ENCODE measurements at regions not wholly inside any gene's neighbourhood (a gene's known extent, or its start where the extent isn't known, plus 50 kb on each side); places are given as distances from the start of the nearest gene placed in this dataset.

DNA sequence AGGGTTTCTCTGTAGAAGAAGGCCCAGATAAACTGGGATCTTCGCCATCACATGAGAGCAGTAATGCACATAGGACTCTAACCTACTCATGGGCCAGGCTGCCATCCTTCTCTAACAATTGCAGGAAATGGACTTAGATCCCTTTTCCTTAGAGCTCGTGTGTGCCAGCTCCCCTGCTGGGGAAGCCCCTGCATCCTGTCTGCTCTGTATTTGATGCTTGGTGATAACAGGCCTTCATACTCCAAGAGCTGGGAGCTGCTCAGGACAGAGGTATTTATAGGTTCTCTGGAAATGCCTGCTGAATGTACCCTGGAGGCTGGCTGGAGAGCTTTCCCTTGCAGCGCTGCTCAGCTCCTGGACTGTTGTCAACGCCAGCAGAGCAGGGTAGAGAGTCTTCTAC, 249.6 kb downstream of the MTX2 start:
- ATAC-seq, result peak; percentile 97
- TF ChIP-seq SNAI2 (CRISPR knock-in tag; IDR thresholded peaks at IDR 0.05) (0 out of 2 replicates have a peak, but pooled peaks have one; percentile 12), ZFP30 (CRISPR knock-in tag; IDR thresholded peaks at IDR 0.05) (no peak), ZNF70 (CRISPR knock-in tag; IDR thresholded peaks at IDR 0.05) (no peak), OSR1 (CRISPR knock-in tag; IDR thresholded peaks at IDR 0.05) (no peak), RARB (CRISPR knock-in tag; IDR thresholded peaks at IDR 0.05) (no peak), ISL1 (CRISPR knock-in tag; IDR thresholded peaks at IDR 0.05) (no peak), ZFP3 (CRISPR knock-in tag; IDR thresholded peaks at IDR 0.05) (no peak), PPARA (CRISPR knock-in tag; IDR thresholded peaks at IDR 0.05; ENCODE audit: borderline replicate concordance) (no peak), ZNF565 (CRISPR knock-in tag; conservative IDR thresholded peaks at IDR 0.05; ENCODE audit: low read depth) (0 out of 2 replicates have a peak, but pooled peaks have one; percentile 56), TOX (CRISPR knock-in tag; IDR thresholded peaks at IDR 0.05; ENCODE audit: borderline replicate concordance) (no peak), CSDC2 (CRISPR knock-in tag; IDR thresholded peaks at IDR 0.05) (no peak), TCF4 (CRISPR knock-in tag; IDR thresholded peaks at IDR 0.05; ENCODE audit: borderline replicate concordance) (peak; percentile 24; the same call in 1 of the 2 replicates), ARNTL (CRISPR knock-in tag; IDR thresholded peaks at IDR 0.05; ENCODE audit: borderline replicate concordance, low read depth) (no peak), GLIS3 (CRISPR knock-in tag; IDR thresholded peaks at IDR 0.05) (no peak), ESRRG (CRISPR knock-in tag; IDR thresholded peaks at IDR 0.05) (no peak), ZC3H10 (CRISPR knock-in tag; IDR thresholded peaks at IDR 0.05) (no peak), BACH2 (CRISPR knock-in tag; IDR thresholded peaks at IDR 0.05; ENCODE audit: borderline replicate concordance) (no peak), ZNF8 (CRISPR knock-in tag; IDR thresholded peaks at IDR 0.05) (no peak)
- TF ChIP-seq, protein P1, sequence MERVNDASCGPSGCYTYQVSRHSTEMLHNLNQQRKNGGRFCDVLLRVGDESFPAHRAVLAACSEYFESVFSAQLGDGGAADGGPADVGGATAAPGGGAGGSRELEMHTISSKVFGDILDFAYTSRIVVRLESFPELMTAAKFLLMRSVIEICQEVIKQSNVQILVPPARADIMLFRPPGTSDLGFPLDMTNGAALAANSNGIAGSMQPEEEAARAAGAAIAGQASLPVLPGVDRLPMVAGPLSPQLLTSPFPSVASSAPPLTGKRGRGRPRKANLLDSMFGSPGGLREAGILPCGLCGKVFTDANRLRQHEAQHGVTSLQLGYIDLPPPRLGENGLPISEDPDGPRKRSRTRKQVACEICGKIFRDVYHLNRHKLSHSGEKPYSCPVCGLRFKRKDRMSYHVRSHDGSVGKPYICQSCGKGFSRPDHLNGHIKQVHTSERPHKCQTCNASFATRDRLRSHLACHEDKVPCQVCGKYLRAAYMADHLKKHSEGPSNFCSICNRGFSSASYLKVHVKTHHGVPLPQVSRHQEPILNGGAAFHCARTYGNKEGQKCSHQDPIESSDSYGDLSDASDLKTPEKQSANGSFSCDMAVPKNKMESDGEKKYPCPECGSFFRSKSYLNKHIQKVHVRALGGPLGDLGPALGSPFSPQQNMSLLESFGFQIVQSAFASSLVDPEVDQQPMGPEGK (CRISPR knock-in tag; IDR thresholded peaks at IDR 0.05; ENCODE audit: borderline replicate concordance), result no peak
- TF ChIP-seq, protein P2, sequence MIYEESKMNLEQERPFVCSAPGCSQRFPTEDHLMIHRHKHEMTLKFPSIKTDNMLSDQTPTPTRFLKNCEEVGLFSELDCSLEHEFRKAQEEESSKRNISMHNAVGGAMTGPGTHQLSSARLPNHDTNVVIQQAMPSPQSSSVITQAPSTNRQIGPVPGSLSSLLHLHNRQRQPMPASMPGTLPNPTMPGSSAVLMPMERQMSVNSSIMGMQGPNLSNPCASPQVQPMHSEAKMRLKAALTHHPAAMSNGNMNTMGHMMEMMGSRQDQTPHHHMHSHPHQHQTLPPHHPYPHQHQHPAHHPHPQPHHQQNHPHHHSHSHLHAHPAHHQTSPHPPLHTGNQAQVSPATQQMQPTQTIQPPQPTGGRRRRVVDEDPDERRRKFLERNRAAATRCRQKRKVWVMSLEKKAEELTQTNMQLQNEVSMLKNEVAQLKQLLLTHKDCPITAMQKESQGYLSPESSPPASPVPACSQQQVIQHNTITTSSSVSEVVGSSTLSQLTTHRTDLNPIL (CRISPR knock-in tag; IDR thresholded peaks at IDR 0.05; ENCODE audit: low read depth), result no peak
- TF ChIP-seq, protein P3, sequence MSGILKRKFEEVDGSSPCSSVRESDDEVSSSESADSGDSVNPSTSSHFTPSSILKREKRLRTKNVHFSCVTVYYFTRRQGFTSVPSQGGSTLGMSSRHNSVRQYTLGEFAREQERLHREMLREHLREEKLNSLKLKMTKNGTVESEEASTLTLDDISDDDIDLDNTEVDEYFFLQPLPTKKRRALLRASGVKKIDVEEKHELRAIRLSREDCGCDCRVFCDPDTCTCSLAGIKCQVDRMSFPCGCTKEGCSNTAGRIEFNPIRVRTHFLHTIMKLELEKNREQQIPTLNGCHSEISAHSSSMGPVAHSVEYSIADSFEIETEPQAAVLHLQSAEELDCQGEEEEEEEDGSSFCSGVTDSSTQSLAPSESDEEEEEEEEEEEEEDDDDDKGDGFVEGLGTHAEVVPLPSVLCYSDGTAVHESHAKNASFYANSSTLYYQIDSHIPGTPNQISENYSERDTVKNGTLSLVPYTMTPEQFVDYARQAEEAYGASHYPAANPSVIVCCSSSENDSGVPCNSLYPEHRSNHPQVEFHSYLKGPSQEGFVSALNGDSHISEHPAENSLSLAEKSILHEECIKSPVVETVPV (CRISPR knock-in tag; IDR thresholded peaks at IDR 0.05), result no peak
- TF ChIP-seq, protein P4, sequence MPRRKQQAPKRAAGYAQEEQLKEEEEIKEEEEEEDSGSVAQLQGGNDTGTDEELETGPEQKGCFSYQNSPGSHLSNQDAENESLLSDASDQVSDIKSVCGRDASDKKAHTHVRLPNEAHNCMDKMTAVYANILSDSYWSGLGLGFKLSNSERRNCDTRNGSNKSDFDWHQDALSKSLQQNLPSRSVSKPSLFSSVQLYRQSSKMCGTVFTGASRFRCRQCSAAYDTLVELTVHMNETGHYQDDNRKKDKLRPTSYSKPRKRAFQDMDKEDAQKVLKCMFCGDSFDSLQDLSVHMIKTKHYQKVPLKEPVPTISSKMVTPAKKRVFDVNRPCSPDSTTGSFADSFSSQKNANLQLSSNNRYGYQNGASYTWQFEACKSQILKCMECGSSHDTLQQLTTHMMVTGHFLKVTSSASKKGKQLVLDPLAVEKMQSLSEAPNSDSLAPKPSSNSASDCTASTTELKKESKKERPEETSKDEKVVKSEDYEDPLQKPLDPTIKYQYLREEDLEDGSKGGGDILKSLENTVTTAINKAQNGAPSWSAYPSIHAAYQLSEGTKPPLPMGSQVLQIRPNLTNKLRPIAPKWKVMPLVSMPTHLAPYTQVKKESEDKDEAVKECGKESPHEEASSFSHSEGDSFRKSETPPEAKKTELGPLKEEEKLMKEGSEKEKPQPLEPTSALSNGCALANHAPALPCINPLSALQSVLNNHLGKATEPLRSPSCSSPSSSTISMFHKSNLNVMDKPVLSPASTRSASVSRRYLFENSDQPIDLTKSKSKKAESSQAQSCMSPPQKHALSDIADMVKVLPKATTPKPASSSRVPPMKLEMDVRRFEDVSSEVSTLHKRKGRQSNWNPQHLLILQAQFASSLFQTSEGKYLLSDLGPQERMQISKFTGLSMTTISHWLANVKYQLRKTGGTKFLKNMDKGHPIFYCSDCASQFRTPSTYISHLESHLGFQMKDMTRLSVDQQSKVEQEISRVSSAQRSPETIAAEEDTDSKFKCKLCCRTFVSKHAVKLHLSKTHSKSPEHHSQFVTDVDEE (CRISPR knock-in tag; IDR thresholded peaks at IDR 0.05), result peak; percentile 77; the same call in 1 of the 2 replicates
- TF ChIP-seq, protein P5, sequence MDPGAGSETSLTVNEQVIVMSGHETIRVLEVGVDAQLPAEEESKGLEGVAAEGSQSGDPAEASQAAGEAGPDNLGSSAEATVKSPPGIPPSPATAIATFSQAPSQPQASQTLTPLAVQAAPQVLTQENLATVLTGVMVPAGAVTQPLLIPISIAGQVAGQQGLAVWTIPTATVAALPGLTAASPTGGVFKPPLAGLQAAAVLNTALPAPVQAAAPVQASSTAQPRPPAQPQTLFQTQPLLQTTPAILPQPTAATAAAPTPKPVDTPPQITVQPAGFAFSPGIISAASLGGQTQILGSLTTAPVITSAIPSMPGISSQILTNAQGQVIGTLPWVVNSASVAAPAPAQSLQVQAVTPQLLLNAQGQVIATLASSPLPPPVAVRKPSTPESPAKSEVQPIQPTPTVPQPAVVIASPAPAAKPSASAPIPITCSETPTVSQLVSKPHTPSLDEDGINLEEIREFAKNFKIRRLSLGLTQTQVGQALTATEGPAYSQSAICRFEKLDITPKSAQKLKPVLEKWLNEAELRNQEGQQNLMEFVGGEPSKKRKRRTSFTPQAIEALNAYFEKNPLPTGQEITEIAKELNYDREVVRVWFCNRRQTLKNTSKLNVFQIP (CRISPR knock-in tag; IDR thresholded peaks at IDR 0.05; ENCODE audit: borderline replicate concordance, low read depth), result no peak

DNA sequence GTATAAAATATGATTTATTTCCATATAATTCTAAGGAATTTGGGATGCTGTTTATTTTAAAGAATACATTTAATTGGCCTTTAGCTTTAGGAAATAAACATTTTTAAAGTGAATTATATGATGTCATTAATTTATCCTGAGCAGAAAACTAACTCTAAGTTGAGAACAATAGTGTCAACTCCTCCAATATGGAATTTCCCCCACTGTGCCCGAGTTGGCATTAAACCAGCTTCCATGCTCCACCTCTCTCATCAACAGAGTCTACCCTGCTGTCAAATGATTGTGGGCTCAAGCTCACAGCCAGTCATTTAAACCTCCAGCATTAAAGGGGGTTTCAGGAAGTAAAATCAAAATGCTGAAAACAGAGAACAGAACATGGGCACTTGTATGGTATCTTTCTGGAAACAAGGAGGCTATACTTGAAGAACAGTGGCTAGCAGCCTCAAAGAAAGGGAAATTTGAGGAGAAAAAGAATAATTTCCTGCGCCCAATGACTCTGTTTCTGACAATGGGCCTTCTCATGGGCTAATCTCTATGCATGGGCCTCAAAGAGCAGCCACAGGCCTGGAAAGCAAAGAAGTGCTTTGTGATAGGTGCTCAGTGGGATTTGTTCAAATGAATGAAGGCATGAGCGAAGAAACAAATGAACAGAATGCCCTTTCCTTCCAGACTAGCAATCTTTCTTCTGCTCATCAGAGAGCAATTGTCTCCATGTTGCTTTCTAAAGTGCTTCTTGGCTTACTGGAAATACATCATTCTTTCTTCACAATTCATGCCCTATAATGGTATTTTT, 252.8 kb downstream of the MTX2 start:
- no peak for TF ChIP-seq ZNF565 (CRISPR knock-in tag; conservative IDR thresholded peaks at IDR 0.05; ENCODE audit: low read depth)
- TF ChIP-seq ZFP3 (CRISPR knock-in tag; IDR thresholded peaks at IDR 0.05), result no peak
- no peak for TF ChIP-seq GLIS3 (CRISPR knock-in tag; IDR thresholded peaks at IDR 0.05)
- no peak for TF ChIP-seq BACH2 (CRISPR knock-in tag; IDR thresholded peaks at IDR 0.05; ENCODE audit: borderline replicate concordance)
- TF ChIP-seq, protein P1 (CRISPR knock-in tag; IDR thresholded peaks at IDR 0.05; ENCODE audit: borderline replicate concordance), result no peak
- TF ChIP-seq TOX (CRISPR knock-in tag; IDR thresholded peaks at IDR 0.05; ENCODE audit: borderline replicate concordance), result no peak
- no peak for TF ChIP-seq ARNTL (CRISPR knock-in tag; IDR thresholded peaks at IDR 0.05; ENCODE audit: borderline replicate concordance, low read depth)
- TF ChIP-seq RARB (CRISPR knock-in tag; IDR thresholded peaks at IDR 0.05), result no peak
- no peak for TF ChIP-seq OSR1 (CRISPR knock-in tag; IDR thresholded peaks at IDR 0.05)
- TF ChIP-seq ZFP30 (CRISPR knock-in tag; IDR thresholded peaks at IDR 0.05), result no peak
- no peak for ATAC-seq
